Duodenal mucosa (tissue), 2 donors: ENCODE measurements at regions not wholly inside any gene's neighbourhood (a gene's known extent, or its start where the extent isn't known, plus 50 kb on each side); places are given as distances from the start of the nearest gene placed in this dataset.
"Not testable (repeated sequence)": the region's sequence is repeated elsewhere in the genome, so short reads cannot be mapped to it uniquely, and the experiment has no call there.

Source experiments
- H3K27ac ChIP-seq: one replicate; pipeline ENCODE4 v1.7.0; 2013; ENCODE audit warnings: low read depth, low read length
- H3K27me3 ChIP-seq, 2 donors: one replicate each; pipeline ENCODE4 v1.7.0; 2013; ENCODE audit warnings: low read length in 2 of 2, control low read depth in 1 of 2; ENCODE audit not compliant: insufficient read depth in 2 of 2, control insufficient read depth in 1 of 2
- H3K36me3 ChIP-seq, 2 donors: one replicate each; pipeline ENCODE4 v1.7.0; 2013; ENCODE audit warnings: low read length in 2 of 2, control low read depth in 1 of 2; ENCODE audit not compliant: insufficient read depth in 2 of 2, control insufficient read depth in 1 of 2
- H3K4me1 ChIP-seq, 2 donors: one replicate each; pipeline ENCODE4 v1.7.0; 2013; ENCODE audit warnings: low read length in 2 of 2, control low read depth in 1 of 2; ENCODE audit not compliant: insufficient read depth in 2 of 2, control insufficient read depth in 1 of 2
- H3K4me3 ChIP-seq, 2 donors: one replicate each; pipeline ENCODE4 v1.7.0; 2013; ENCODE audit warnings: low read length in 2 of 2, low read depth in 1 of 2
- H3K9ac ChIP-seq, 2 donors: one replicate each; pipeline ENCODE4 v1.7.0; 2013; ENCODE audit warnings: low read length in 2 of 2, low read depth in 1 of 2
- H3K9me3 ChIP-seq, 2 donors: one replicate each; pipeline ENCODE4 v1.7.0; 2013; ENCODE audit warnings: low read length in 2 of 2, control low read depth in 1 of 2; ENCODE audit not compliant: control insufficient read depth in 1 of 2

DNA sequence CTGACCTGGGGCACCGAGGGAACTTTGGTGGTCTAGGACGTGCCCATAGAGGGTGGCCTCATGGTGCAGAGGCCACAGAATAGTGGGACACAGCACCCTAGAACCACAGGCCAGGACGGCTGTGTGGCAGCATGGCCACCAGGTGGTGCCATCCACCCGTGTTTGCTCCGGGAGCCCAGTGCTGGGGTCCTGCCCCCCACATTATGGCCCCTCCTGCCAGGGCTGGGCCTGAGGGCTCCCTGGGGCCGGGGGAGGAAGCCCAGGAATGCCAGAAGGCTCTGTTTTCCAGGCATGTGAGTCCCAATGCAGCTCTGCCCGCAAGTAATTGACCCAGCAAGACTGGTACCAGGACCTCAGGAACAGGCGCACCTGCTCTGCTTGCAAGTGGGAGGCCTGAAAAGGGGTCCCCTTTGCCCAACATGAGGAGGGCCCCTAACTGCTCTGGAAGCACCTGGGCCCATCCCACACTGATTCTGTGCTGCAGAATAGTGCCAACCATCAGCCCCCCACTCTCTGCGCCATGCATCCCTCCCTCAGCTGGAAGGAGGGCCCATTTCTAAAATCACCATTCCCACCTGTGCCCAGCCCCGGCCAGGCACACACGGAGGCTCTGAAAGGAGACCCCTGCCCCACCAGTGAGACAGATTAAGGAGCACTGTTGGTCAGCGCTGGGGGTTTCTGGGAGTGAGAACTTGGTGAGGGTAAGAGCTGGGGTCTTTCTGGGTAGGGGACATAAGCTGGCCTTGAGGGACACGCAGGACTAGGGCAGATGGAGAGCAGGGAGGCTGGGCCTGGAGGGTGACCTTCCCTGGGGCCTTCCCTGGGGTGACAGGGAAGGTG is 174.4 kb downstream of the TBC1D2B start:
- not testable (repeated sequence) for H3K9ac ChIP-seq, H3K27ac ChIP-seq, H3K4me1 ChIP-seq, H3K36me3 ChIP-seq, H3K9me3 ChIP-seq, H3K4me3 ChIP-seq, H3K27me3 ChIP-seq

DNA sequence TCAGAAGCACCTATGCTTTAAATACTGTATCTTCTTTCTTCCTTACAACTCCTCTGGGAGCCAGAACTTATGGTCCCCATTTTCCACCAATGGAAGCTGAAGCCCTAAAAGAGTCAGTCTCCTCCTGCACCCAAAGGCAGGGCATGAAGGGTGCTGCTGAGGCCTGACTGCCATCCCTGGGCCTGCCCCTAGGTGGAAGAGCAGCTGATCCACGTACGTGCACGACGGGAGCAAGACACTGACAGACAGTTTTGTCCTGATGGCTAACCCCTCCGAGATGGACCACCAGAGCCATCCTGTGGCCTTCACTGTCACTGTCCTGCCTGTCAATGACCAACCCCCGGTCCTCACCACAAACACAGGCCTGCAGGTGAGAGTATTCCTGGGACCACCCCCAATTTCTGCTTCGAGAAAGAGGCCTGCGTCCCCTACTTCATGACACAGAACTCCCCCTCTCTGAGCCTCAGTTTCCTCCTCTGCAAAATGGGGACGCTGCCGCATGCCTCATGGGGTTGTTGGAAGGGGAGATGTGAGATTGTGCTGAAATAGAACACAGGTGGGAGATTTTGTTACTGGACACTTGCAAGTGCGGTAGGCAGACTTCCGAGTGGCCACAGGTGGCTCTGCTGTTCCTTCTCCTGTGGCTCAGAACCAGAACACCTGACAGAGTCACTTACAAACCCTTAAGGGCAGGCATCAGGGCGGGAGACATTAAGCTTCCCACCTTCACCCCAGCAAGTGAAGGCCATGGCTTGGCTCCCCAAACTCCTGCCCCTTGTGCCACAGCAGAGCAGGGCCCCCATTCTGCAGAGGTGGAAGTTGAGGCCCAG is 175.4 kb downstream of the TBC1D2B start:
- Histone ChIP-seq H3K36me3 (no peaks in the 10 kb centered on the region), H3K27ac (no peak overlapping the region)

DNA sequence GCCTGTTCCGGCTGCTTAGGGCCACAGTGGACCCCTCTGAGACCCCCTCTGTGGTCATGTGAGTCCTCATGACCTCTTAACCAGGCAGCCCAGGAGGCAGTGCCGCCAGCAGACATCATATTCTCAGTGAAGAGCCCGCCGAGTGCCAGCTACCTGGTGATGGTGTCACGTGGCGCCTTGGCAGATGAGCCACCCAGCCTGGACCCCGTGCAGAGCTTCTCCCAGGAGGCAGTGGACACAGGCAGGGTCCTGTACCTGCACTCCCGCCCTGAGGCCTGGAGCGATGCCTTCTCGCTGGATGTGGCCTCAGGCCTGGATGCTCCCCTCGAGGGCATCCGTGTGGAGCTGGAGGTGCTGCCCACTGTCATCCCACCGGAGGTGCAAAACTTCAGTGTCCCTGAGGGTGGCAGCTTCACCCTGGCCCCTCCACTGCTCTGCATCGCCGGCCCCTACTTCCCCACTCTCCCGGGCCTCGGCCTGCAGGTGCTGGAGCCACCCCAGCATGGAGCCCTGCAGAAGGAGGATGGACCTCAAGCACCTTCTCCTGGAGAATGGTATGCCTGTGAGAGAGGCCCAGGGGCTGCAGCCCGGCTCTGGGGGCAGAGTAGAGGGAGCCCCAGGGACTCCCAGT is 176.1 kb downstream of the TBC1D2B start:
- Histone ChIP-seq H3K27me3 (no peaks in the 10 kb centered on the region), H3K4me3 (no peak overlapping the region), H3K27ac (no peak overlapping the region), H3K9me3 (no peaks in the 10 kb centered on the region), H3K36me3 (no peaks in the 10 kb centered on the region), H3K4me1 (no peaks in the 10 kb centered on the region), H3K9ac (no peak overlapping the region)

More for the DNA sequence above, 175.4 kb downstream of the TBC1D2B start:
- H3K4me3 ChIP-seq = no peak overlapping the region
- no peaks in the 10 kb centered on the region for H3K27me3 ChIP-seq
- no peaks in the 10 kb centered on the region for H3K9me3 ChIP-seq
- H3K4me1 ChIP-seq = no peaks in the 10 kb centered on the region
- H3K9ac ChIP-seq = no peak overlapping the region

- not testable (repeated sequence) for H3K9me3 ChIP-seq, H3K4me1 ChIP-seq, H3K4me3 ChIP-seq, H3K9ac ChIP-seq, H3K27ac ChIP-seq, H3K36me3 ChIP-seq, H3K27me3 ChIP-seq
Observed at GRCh38 chr15:77900331-77900963, 177.1 kb downstream of the TBC1D2B start.

DNA sequence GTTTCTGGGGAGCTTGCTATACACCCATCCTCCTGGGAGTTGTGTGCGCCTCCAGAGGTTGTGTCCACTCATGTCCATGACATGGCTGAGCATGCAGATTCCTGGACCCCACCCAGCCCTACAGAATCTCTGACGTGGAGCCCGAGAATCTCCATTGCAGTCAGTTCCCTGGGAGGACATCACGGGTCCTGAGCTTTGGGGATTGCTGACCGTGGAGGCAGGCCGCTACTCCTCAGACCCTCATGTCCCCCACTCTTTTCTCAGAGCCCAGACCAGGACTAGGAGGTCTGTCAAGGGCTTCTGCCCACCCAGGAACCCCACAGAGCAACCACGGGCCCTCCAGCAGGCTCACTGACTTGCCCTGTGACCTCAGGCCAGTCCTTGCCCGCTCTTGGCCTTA is 177.7 kb downstream of the TBC1D2B start:
- not testable (repeated sequence) for H3K4me3 ChIP-seq, H3K36me3 ChIP-seq, H3K9me3 ChIP-seq, H3K27ac ChIP-seq, H3K27me3 ChIP-seq, H3K9ac ChIP-seq, H3K4me1 ChIP-seq

DNA sequence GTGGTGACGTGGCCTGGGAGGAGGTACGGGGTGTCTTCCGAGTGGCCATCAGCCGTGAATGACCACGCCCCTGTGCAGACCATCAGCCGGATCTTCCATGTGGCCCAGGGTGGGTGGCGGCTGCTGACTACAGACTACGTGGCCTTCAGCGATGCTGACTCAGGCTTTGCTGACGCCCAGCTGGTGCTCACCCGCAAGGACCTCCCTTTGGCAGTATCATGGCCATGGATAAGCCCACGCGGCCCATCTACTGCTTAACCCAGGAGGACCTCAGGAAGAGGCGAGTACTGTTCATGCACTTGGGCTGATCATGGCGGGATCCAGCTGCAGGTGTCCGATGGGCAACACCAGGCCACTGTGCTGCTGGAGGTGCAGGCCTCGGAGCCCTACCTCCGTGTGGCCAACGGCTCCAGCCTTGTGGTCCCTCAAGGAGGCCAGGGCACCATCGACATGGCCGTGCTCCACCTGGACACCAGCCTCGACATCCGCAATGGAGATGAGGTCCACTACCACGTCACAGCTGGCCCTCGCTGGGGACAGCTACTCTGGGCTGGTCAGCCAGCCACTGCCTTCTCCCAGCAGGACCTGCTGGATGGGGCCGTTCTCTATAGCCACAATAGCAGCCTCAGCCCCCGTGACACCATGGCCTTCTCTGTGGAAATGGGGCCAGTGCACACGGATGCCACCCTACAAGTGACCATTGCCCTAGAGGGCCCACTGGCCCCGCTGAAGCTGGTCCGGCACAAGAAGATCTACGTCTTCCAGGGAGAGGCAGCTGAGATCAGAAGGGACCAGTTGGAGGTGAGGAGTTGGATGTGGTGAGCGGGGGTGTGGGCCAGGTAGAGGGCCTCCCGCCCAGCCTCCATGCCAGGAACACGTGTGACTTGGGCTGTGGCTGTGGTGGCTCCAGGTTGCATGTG is 178.4 kb downstream of the TBC1D2B start:
- Histone ChIP-seq H3K36me3 (no peaks in the 10 kb centered on the region), H3K27me3 (no peaks in the 10 kb centered on the region), H3K4me3 (no peak overlapping the region), H3K27ac (no peak overlapping the region), H3K9ac (no peak overlapping the region), H3K4me1 (no peaks in the 10 kb centered on the region), H3K9me3 (no peaks in the 10 kb centered on the region)

DNA sequence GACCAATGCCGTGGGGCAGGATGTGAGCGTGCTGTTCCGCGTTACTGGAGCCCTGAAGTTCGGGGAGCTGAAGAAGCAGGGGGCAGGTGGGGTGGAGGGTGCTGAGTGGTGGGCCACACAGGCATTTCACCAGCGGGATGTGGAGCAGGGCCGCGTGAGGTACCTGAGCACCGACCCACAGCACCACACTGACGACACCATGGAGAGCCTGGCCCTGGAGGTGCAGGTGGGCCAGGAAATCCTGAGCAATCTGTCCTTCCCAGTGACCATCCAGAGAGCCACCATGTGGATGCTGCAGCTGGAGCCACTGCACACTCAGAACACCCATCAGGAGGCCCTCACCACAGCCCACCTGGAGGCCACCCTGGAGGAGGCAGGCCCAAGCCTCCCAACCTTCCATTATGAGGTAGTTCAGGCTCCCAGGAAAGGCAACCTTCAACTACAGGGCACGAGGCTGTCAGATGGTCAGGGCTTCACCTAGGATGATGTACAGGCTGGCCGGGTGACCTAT is 179.6 kb downstream of the TBC1D2B start:
- H3K27me3 ChIP-seq = no peaks in the 10 kb centered on the region
- no peaks in the 10 kb centered on the region for H3K4me1 ChIP-seq
- H3K36me3 ChIP-seq = no peaks in the 10 kb centered on the region
- no peak overlapping the region for H3K4me3 ChIP-seq
- no peaks in the 10 kb centered on the region for H3K9me3 ChIP-seq
- H3K9ac ChIP-seq = no peak overlapping the region
- no peak overlapping the region for H3K27ac ChIP-seq

DNA sequence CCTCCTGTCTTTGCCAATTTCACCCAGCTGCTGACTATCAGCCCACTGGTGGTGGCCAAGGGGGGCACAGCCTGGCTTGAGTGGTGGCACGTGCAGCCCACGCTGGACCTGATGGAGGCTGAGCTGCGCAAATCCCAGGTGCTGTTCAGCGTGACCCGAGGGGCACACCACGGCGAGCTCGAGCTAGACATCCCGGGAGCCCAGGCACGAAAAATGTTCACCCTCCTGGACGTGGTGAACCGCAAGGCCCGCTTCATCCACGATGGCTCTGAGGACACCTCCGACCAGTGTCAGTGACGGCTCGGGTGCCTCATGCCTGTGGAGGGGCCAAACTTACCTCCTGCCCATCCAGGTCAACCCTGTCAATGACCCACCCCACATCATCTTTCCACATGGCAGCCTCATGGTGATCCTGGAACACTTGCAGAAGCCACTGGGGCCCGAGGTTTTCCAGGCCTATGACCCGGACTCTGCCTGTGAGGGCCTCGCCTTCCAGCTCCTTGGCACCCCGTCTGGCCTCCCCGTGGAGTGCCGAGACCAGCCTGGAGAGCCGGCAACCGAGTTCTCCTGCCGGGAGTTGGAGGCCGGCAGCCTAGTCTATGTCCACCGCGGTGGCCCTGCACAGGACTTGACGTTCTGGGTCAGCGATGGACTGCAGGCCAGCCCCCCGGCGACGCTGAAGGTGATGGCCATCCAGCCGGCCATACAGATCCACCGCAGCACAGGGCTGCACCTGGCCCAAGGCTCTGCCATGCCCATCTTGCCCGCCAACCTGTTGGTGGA is 180.2 kb downstream of the TBC1D2B start:
- H3K9me3 ChIP-seq, H3K9ac ChIP-seq, H3K27me3 ChIP-seq, H3K27ac ChIP-seq, H3K4me3 ChIP-seq, H3K36me3 ChIP-seq, H3K4me1 ChIP-seq: not testable (repeated sequence)
